Ishikawa (cell line): ENCODE measurements at regions not wholly inside any gene's neighbourhood (a gene's known extent, or its start where the extent isn't known, plus 50 kb on each side); places are given as distances from the start of the nearest gene placed in this dataset.

ENCODE experiments used
- CEBPB ChIP-seq: IDR thresholded peaks from 2 replicates; pipeline ENCODE4 v1.6.1; 2012
- CREB1 ChIP-seq: IDR thresholded peaks from 2 replicates; pipeline ENCODE4 v1.6.1; 2012; ENCODE audit warnings: low read depth
- EP300 ChIP-seq: IDR thresholded peaks from 2 replicates; pipeline ENCODE4 v1.6.1; 2012; ENCODE audit warnings: borderline replicate concordance
- MAX ChIP-seq: IDR thresholded peaks from 2 replicates; pipeline ENCODE4 v1.6.1; 2012
- NFIC ChIP-seq: IDR thresholded peaks from 2 replicates; pipeline ENCODE4 v1.6.1; 2012
- RAD21 ChIP-seq: IDR thresholded peaks from 2 replicates; pipeline ENCODE4 v1.6.1; 2012; ENCODE audit warnings: low read depth
- REST ChIP-seq: IDR thresholded peaks from 2 replicates; pipeline ENCODE4 v1.6.1; 2012; ENCODE audit warnings: low read depth, mild to moderate bottlenecking
- TAF1 ChIP-seq: IDR thresholded peaks from 2 replicates; pipeline ENCODE4 v1.6.1; 2012; ENCODE audit warnings: low read depth, mild to moderate bottlenecking
- TCF12 ChIP-seq: IDR thresholded peaks from 2 replicates; pipeline ENCODE4 v1.6.1; 2012; ENCODE audit warnings: low read depth
- TEAD4 ChIP-seq: IDR thresholded peaks from 2 replicates; pipeline ENCODE4 v1.6.1; 2012
- YY1 ChIP-seq: IDR thresholded peaks from 2 replicates; pipeline ENCODE4 v1.6.1; 2012; ENCODE audit warnings: low read depth
- ZBTB7A ChIP-seq: IDR thresholded peaks from 2 replicates; pipeline ENCODE4 v1.6.1; 2012; ENCODE audit warnings: low read depth

- TF ChIP-seq RAD21 = no peak
- no peak for TF ChIP-seq EP300
- no peak for TF ChIP-seq YY1
- no peak for TF ChIP-seq CEBPB
- no peak for TF ChIP-seq REST
- TF ChIP-seq MAX = no peak
- no peak for TF ChIP-seq CREB1
- no peak for TF ChIP-seq ZBTB7A
- no peak for TF ChIP-seq TEAD4
- TF ChIP-seq TAF1 = no peak
- TF ChIP-seq TCF12 = no peak
- no peak for TF ChIP-seq NFIC
Observed at GRCh38 chr17:36855459-36855858, 81.8 kb upstream of the LHX1 start.
